ENCODE measurements at regions not wholly inside any gene's neighbourhood (a gene's known extent, or its start where the extent isn't known, plus 50 kb on each side); places are given as distances from the start of the nearest gene placed in this dataset.

DNA sequence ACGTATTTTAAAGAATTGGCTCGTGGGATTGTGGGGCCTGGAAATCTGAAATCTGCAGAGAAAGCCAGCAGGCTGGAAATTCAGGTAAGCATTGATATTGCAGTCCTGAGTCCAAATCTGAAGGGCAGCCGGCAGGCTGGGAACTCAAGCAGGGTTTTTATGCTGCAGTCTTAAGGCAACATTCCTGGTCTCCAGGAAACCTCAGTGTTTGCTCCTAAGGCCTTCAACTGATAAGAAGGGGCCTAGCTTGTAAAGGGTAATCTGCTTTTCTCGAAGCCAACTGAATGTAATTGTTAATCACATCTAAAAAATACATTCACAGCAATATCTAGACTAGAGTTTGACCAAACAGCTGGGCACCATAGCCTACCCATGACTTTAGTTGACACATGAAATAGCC, 154.4 kb downstream of the EFNB2 start:
- H3K4me1 ChIP-seq (replicated peaks in 1 of 2): no peaks in the 10 kb centered on the region
- H3K27ac ChIP-seq: no peak overlapping the region
- intact Hi-C loops (cut with DNase I): no loop called here
- no peak for TF ChIP-seq POLR2A (IDR thresholded peaks at IDR 0.05)
- TF ChIP-seq, protein P1, sequence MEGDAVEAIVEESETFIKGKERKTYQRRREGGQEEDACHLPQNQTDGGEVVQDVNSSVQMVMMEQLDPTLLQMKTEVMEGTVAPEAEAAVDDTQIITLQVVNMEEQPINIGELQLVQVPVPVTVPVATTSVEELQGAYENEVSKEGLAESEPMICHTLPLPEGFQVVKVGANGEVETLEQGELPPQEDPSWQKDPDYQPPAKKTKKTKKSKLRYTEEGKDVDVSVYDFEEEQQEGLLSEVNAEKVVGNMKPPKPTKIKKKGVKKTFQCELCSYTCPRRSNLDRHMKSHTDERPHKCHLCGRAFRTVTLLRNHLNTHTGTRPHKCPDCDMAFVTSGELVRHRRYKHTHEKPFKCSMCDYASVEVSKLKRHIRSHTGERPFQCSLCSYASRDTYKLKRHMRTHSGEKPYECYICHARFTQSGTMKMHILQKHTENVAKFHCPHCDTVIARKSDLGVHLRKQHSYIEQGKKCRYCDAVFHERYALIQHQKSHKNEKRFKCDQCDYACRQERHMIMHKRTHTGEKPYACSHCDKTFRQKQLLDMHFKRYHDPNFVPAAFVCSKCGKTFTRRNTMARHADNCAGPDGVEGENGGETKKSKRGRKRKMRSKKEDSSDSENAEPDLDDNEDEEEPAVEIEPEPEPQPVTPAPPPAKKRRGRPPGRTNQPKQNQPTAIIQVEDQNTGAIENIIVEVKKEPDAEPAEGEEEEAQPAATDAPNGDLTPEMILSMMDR (IDR thresholded peaks at IDR 0.05): no peak
- no peaks in the 10 kb centered on the region for H3K27me3 ChIP-seq
- WGBS, 4 donors: 66 to 82% (median 69%) methylated on average over 3 to 4 of the region's 4 CpGs
- H3K9me3 ChIP-seq (replicated peaks in 1 of 3): no peaks in the 10 kb centered on the region
- no peaks in the 10 kb centered on the region for H3K36me3 ChIP-seq (replicated peaks in 1 of 2)
- H3K4me3 ChIP-seq: no peak overlapping the region
- DNase-seq: no peak

DNA sequence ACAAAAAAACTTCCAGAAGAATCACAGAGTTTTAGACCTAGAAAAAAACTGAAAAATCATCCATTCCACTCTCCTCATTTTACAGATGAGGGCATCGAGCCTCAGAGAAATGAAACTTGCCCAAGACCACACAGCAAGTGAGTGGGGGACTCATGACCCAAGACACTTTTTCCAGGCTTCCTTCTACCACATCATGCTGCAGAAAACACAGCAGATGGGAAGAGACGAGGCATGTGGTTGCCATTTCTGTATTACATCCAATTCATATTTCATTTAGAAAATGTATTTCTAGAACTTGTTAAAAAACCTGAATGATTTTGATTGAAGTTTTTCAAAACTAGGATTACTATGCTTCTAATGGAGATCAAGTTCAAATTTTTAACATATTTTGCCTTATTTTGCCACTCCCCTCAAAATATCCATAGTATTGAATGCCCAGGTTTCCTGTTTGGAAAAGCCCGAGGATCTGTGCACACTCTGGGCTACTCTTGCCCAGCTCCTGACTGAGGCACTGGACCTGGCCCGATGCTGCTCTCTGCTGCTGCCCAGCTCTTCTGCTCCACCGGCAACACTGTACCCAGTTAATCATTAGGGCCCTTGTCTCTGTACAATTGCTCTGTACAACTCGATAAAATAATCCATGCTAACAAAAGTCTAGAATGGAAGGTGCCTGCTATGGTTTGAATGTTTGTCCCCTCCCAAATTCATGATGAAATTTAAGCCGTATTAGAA, 157.4 kb downstream of the EFNB2 start:
- no peak overlapping the region for H3K27ac ChIP-seq
- DNase-seq: no peak
- intact Hi-C loops (cut with DNase I): no loop called here
- WGBS, 4 donors: 80 to 90% (median 86%) methylated on average over 7 of the region's 7 CpGs
- no peaks in the 10 kb centered on the region for H3K27me3 ChIP-seq
- no peaks in the 10 kb centered on the region for H3K9me3 ChIP-seq (replicated peaks in 1 of 3)
- no peaks in the 10 kb centered on the region for H3K36me3 ChIP-seq (replicated peaks in 1 of 2)
- H3K4me1 ChIP-seq (replicated peaks in 1 of 2): peaks cover 0 to 5% of the 10 kb centered on the region in 2 donors
- H3K4me3 ChIP-seq: no peak overlapping the region
- TF ChIP-seq, protein P1 (IDR thresholded peaks at IDR 0.05): no peak
- TF ChIP-seq POLR2A (IDR thresholded peaks at IDR 0.05): no peak

DNA sequence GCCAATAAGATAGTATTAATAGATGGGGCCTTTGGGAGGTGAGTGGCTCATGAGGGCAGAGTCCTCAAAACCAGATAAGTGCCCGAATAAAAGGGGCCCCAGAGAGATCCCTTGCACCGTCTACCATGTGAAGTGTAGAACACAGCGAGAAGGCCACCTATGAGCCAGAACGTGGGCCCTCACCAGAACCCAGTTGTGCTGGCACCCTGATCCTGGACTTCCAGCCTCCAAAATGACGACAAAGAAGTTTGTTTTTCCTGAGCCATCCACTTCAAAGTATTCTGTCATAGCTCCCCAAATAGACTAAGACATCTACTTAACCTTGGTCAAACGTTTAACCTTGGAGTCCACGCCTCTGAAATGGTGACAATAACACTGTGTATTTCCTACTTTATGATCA, 158.1 kb downstream of the EFNB2 start:
- Histone ChIP-seq H3K36me3 (replicated peaks in 1 of 2) (no peaks in the 10 kb centered on the region), H3K4me1 (replicated peaks in 1 of 2) (peaks cover 0 to 5% of the 10 kb centered on the region in 2 donors), H3K27me3 (no peaks in the 10 kb centered on the region), H3K27ac (no peak overlapping the region), H3K4me3 (no peak overlapping the region), H3K9me3 (replicated peaks in 1 of 3) (no peaks in the 10 kb centered on the region)
- 66 to 69% (median 66%) methylated on average over 6 to 7 of the region's 7 CpGs for WGBS, 4 donors
- intact Hi-C loops (cut with DNase I): no loop called here
- TF ChIP-seq, protein P1 (IDR thresholded peaks at IDR 0.05): no peak
- no peak for TF ChIP-seq POLR2A (IDR thresholded peaks at IDR 0.05)
- no peak for DNase-seq

DNA sequence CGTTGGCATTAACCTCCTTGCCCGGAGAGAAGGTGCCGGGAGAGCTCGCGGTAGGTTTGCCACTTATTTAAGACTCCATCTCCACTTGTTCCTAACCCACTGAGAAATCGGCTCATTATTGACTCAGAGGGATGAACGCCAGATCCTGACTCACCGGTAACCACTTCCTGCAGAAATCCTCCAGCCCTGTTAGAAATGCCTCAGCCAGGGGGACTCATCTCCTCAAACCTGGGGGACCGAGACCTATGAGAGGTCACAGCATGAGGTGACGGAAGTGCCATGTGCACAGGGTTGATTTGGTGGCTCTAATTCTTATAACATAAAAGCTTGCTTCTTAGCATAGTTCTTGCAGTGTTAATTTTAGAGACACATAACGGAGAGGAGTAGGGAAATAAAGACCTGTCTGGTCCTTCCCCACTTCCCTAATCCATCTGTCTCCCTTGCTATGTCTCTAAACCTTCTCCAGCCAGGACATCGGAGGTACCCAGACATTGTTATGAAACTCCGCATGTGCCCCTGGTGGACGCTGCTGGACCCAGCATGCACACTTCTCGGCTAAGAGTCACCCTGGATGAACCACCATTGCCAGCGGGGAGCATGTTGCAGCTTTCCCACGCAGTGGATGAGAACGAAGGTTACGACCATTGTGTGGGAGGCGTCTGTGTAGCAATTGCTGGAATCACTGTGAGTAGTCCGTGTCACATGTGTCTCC, 158.9 kb downstream of the EFNB2 start:
- Histone ChIP-seq H3K9me3 (replicated peaks in 1 of 3) (no peaks in the 10 kb centered on the region), H3K4me1 (replicated peaks in 1 of 2) (peaks cover 0 to 5% of the 10 kb centered on the region in 2 donors), H3K36me3 (replicated peaks in 1 of 2) (no peaks in the 10 kb centered on the region), H3K27ac (no peak overlapping the region), H3K27me3 (no peaks in the 10 kb centered on the region), H3K4me3 (no peak overlapping the region)
- DNase-seq: no peak
- no peak for TF ChIP-seq POLR2A (IDR thresholded peaks at IDR 0.05)
- TF ChIP-seq, protein P1 (IDR thresholded peaks at IDR 0.05): no peak
- intact Hi-C loops (cut with DNase I): no loop called here
- WGBS, 4 donors: 75 to 84% (median 79%) methylated on average over 21 of the region's 21 CpGs
